ENCODE measurements at regions not wholly inside any gene's neighbourhood (a gene's known extent, or its start where the extent isn't known, plus 50 kb on each side); places are given as distances from the start of the nearest gene placed in this dataset.
"Not testable (repeated sequence)": the region's sequence is repeated elsewhere in the genome, so short reads cannot be mapped to it uniquely, and the experiment has no call there.

DNA sequence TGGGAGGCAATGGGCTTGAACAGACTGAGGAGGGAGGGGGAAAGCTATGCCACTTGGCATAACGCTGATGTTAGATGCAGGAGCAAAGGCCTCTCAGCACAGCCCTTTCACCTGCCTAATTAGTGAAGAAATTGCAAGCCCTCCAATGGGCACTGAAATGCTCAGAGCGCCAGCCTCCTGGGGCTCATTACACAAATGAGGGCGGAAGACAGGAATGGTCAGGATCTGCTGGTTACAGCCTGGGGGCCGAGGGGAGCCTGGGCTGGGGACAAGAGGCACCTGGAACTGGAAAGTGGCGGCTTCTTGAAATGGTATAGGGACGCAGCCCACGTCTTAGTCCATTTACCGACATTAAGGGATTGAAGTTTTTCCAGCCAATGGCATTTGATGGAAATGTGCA, 50.2 kb upstream of the PLET1 start:
- DNase-seq (ENCODE audit: low read depth in 1 of 2, low spot score in 1 of 2), result no peak

DNA sequence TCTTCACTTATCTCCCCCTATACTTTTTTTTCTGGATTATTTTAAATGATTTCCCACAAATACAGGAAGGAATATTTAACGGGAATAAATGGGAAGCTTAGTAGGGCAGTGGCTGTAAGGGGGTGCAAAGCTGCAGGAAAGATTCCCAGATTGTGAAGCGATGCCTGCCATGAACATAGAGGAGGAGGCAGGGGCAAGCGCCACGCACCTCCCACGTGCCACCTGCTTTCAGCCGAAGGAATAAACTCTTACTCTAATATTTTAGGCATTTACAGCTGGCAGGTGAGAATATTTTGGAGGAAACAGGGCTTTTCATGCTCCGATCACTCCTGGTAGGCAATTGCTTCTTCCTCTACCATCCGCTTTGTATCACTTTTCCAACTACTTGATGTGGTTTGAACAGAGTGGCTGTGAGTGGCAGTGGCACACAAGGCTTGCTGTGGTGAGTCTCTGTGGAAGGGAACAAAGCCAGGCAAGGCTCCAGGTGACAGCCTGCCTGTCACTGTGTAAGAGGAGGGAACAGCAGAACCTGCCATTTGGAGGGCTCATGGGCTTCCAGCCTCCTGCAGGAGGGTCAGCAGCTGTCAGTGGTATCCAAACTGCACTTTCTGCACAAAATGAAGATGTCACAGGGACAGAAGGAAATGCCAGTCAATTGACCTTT, 54.5 kb upstream of the PLET1 start:
- no peak for DNase-seq (ENCODE audit: low read depth in 1 of 2, low spot score in 1 of 2)

DNA sequence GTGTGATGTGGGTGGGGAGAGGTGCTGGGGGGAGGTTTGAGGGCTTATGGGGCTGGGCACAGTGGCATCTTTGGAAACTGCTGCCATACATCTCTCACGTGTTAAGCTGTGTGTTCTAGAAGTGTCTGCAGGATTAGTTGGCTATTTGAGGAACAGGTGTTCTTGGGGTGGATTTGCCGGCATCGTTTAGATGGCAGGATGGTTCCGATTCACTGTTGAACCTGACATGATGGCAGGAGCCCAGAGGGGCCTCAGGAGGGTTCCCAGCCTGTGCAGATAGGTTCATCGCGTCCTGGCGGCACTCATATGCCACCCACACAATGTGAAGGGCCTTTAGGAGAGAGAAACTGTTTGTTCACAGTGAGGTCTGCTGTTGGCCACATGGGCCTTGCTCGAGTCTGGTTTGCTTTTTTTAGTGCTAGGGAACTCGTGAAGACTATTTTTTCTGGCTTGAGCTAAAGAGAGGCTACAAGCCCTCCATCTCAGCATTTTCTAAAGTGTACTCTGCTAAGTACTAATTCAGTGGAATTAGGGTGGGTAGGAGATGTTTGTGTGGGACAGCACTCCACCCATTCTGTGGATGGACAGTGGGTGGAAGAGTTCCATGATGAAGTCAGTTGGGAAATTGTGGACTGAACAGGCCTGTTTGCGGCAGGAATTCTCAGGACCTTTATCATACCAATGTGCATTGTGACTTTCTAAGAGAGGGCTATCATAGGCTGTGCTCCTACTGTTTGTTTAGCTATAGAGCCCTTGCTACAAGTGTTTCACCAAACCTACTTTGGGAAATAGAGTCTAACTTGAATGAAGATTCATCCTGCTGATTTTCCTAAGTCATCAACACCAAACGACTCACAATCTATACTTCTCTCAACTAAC, 55.4 kb upstream of the PLET1 start:
- DNase-seq (ENCODE audit: low read depth in 1 of 2, low spot score in 1 of 2), result no peak

DNA sequence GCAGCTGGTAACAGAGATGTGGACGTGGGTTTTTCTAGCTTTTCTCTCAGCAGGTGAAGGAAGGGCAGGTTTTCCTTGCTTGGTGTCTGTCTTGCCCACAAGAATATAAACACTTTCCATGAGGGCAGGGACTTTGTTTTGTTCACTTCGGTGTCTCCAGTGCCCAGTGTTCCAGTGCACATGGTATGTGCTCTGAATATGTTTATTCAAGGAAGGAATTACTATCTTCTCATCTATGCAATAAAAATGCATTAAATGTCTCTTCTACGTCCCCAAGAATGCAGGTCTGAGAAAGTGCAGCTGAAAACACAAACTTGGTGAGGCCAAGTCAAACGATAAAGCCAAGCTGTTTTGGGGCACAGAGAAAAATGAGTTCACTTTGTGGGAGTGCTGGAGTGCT, 56.3 kb upstream of the PLET1 start:
- no peak for DNase-seq (ENCODE audit: low read depth in 1 of 2, low spot score in 1 of 2)

DNA sequence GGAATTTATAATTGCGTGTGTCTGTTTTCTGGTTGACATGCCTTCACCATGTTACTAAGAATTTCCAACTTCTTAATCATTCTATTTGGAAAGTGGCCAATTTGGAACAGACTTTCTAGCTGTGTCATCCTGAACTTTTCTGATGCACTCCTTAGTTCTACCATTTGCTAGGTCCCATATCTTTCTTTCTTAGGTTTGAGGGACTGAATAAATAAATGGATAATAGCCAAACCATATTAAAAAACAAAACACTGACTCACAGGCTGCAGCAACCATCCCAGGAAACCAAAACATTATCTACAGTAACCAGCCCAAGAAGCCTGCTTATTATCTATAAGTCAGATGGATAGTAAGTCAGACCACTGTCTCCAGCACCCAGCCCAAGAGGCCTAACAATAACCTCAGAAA, 57.5 kb upstream of the PLET1 start:
- DNase-seq (ENCODE audit: low read depth in 1 of 2, low spot score in 1 of 2), result no peak

DNA sequence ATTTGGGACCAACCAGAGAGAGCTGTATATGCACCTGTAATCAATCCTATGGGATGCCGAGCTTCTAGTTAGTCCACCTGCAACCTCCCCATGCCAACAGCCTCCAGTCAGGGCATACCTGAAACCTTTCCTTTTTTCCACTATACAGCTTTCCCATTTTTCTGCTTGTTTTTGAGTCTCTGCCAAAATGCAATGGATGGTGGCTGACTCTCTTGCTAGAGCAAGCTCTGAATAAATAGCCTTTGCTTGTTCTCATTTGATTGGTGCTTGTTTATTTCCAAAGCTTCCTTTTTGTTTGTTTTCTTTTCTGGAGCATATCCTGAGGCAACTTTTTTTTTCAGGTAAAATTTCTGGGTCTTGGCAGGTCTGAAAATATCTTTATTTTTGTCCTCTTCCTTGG, 58.0 kb upstream of the PLET1 start:
- DNase-seq (ENCODE audit: low read depth in 1 of 2, low spot score in 1 of 2), result no peak

DNA sequence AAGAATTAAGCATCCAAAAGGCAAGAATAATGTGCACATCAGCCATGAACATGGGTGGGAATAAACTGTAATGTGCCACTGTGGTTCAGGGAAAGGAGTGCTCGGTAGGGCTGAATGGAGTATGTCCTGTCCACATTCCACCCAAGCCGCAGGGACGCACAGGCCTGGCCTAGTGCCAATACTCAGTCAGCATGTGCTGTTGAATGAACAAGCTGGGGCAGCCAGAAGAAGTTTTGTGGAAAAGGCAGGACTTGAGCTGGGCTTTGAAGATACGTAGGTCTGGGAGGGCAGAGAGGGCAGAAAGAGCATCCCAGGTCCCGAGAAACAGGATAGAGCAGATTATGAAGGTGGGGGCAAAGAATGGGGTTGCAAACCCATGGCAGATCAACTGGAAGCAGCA, 60.0 kb upstream of the PLET1 start:
- DNase-seq (ENCODE audit: low read depth in 1 of 2, low spot score in 1 of 2), result no peak

DNA sequence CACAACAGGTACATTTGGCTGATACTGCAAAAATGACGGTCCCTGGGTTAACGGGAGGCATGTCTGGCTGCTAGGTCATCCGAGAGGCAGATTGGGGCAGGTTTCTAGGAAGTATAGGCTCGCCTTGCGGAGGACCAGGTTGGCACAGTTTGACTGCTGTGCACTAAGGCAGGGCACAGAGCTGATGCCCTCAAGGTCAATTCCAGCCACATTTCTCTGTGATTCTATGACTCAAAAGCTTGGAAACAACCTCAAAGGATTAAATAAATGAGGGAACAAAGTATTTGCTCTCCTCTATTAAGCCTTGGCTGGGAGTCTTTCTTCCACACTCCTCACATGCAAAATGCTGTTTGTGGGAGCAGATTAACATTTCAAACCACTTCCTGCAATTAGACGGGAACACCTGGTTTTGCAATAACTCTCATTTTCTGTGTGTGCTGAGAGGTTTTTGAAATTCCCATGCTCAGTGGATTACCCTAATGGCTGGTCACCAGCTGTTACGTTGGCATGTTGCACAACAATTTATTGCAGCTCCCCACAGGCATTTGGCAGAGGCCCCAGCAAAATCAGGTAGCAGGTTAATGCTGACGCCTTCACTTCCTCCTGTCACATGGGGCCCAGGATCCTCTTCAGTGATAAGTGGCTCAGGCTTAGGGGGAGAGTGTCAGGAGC, 61.0 kb upstream of the PLET1 start:
- no peak for DNase-seq (ENCODE audit: low read depth in 1 of 2, low spot score in 1 of 2)

DNA sequence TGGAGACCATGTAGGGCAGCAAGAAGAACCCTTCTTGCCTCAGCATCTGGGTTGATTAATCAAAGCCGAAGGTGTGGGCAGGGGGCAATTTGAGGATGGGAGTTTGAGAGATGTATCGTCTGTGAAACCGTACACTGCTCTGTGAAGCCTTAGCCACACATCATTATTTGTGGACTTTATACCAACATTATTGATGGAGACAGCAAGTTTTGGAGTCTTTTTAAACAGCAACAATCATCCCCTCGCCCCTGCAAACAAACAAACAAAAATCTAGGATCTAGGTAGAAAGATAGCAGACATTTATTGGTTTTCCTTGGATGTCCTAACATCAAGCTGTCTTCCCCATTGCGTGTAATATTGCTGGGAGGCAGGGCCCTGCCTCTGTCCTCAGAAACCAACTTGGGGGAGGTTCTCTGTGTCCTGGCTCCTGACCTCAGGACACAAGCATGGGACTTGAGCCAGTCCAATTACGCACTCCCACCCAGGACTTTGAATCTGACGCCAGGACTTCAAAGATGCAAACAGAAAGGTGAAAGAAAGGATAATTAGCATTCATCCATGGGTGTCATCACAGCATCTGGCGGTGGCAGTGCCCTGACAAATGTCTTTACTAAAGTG, 61.6 kb upstream of the PLET1 start:
- DNase-seq (ENCODE audit: low read depth in 1 of 2, low spot score in 1 of 2), result no peak

DNA sequence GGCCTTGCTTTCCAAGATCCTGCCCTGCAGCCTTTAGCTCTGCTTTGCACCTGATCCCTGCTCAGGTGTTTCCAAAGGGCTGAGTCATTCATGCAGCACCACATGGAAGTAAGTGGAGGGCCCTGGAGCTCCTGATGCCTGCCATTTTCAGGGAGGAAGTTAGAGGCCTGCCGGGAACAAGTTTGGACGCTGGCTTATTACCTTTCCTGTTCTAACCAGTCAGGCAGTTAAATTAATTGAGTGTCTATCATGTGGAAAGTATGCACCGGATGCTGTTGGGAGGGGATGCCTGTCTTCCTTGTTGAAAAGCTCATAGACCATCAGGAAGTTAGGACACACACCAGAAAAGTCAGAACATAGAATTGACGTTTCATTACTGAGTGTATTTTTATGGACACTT, 73.7 kb upstream of the PLET1 start:
- DNase-seq (ENCODE audit: low read depth in 1 of 2, low spot score in 1 of 2), result no peak

DNA sequence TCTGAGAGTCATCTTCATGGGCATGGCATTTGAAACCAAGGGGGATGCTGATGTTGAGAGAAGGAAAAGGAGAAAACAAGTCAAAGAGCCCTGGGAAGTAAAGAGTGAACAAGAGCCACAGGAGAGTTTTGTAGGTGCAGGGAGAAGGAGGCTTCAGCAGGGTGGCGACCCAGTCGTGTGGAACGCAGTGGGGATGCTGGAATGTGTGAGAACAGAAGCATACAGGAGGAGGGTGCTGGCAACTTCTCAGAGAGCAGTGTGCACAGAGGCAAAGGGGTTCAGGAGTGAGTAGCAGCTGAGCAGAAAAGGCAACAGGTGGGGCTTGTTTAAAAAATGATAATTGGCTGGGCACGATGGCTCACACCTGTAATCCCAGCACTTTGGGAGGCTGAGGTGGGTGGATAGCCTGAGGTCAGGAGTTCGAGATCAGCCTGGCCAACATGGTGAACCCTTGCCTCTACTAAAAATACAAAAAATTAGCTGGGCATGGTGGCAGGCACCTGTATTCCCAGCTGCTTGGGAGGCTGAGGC, 75.8 kb upstream of the PLET1 start:
- no peak for DNase-seq (ENCODE audit: low read depth in 1 of 2, low spot score in 1 of 2)

DNA sequence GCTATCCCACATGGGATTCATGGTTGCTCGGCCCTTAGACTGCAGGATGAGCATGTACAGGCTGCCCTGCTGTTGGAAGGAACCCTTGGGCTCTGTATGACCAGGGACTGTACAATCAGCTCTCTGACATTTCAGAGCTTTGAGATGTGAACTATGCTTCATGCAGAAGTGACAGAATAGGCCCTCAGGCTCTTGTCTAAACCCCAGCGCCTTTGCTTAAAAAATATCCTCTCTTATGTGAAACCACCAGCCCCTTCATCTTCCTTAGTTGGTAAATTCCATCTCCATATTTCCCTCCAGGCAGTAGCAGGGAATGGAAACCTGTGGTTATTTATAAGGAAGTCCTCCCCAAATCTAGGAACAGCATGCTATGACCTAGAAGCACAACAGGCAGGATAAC, 78.9 kb upstream of the PLET1 start:
- no peak for DNase-seq (ENCODE audit: low read depth in 1 of 2, low spot score in 1 of 2)

DNA sequence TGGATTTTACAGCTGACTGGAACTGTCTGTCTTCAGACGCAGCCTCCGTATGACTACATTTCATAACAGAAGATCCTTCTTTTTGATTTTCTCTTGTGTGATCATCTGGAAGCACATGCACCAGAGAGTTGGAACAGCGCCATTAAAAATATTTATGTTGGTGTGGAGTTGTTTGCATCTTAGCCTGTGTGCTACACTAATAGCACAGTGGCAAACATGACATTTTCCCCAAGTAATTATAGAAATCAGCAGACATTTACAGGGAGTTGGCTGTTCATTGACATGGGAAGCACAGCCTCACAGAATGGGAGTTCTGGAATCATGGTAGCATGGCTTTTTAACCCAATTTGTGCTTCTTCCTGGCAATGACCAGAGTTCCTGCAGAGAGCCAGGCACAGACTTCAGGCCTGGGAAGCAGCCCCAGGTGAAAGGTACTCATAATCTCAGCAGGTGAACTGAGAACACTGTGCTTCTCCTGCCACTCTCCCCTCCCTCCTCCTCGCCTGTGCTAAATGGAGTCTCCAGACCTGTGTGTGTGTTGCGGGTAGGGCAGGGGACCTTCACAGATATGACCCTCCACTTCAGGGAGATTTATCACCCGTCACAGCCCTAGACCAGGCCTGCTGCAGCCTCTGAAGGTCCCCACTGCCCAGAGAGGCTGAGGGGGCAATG, 82.8 kb upstream of the PLET1 start:
- DNase-seq (ENCODE audit: low read depth in 1 of 2, low spot score in 1 of 2), result no peak

DNA sequence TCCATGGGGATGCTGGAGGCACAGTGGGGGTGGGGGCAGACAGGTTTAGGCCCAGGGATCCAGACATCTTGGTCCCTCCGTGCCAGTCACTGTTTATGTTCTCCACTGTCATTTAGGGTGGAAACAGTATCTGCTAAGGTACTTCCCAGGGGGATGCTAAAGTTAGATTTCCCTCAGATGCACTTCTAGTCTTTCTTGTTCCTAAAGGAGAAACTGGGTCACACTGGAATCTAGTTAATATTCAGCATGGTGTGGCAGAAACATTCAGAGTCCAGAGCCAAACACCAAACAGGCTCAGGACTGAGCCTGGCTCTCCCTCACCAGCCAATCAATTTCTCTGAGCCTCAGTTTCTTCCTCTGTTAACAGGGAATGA, 83.4 kb upstream of the PLET1 start:
- DNase-seq (ENCODE audit: low read depth in 1 of 2, low spot score in 1 of 2), result no peak

DNA sequence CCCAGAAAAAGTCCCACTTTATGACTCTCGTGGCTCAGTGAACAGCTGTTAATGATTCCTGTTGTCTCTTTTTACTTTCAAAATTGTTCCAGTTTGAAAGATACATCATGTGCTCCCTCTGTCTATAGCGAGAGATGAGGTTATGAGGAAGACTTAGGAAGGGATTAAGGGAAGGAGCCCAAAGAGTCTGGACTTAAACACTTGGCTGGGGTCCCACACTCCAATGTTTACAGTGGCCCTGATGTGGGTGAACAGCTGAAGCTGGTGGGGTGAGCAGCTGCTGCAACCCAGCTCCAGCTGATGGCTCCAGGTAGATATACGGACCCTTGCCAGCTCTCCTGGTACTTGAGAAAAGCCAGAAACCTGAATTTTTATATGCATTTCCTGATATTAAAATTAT, 84.5 kb upstream of the PLET1 start:
- DNase-seq (ENCODE audit: low read depth in 1 of 2, low spot score in 1 of 2), result no peak

DNA sequence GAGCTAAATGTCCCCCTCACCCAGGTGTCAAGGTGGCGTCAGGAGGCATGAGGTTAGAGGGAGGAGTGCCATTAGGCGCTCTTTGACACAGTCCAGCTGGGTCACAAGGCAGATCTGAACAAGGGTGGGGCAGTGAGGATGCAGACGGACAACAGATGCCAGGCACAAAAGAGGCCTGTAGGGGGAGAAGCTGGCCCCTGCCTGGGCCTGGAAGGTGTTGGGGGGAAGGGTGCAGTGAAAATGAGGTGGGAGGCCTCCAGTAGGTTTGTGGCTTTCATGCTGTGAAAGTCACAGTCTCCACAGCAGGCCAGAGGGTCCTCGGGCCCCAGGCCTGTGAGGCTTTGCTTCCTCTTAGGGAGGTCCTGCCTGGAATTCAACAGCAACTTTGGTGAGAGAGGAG, 85.0 kb upstream of the PLET1 start:
- no peak for DNase-seq (ENCODE audit: low read depth in 1 of 2, low spot score in 1 of 2)

DNA sequence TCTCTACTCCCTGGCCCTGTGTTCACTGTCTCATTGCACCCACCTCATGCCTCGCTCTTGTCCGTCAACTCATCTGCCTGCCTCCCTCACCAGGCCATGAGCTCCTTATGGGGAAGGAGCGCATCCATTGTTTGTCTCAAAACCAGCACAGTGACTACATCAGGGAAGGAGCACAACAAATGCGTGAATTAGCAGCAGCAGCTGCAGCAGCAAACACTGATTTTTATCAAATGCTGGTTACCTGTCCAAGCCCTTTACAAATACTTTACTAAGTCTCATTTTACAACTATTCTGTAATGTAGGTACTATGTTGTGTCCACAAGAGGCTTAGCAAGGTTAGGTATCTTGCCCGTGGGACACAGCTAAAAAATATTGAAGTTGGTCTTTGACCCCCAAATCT, 85.9 kb upstream of the PLET1 start:
- no peak for DNase-seq (ENCODE audit: low read depth in 1 of 2, low spot score in 1 of 2)

DNA sequence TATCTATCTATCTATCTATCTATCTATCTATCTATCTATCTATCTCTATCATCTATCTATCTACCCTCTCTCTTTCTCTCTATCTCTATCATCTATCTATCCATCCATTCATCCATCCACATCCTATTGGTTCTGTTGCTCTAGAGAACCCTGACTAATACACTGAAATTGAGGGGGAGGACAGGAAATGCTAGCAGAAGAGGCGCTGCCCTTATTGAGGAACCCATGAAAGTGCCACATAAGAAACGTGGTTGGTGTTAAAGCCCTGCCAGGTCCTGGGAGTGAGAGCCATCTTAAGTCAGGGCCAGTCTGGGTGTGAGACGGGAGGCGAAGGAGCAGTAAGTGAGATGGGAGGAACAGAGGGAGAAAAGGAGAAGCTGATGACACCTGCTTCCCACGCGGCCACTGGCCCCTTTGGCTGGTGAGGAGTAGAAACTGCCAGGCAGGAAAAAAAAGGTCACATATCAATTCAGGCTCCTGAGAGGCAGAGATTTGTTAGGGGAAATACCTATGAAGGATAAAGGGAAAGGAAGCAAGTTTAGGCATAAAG, 87.9 kb upstream of the PLET1 start:
- no peak for DNase-seq (ENCODE audit: low read depth in 1 of 2, low spot score in 1 of 2)

DNA sequence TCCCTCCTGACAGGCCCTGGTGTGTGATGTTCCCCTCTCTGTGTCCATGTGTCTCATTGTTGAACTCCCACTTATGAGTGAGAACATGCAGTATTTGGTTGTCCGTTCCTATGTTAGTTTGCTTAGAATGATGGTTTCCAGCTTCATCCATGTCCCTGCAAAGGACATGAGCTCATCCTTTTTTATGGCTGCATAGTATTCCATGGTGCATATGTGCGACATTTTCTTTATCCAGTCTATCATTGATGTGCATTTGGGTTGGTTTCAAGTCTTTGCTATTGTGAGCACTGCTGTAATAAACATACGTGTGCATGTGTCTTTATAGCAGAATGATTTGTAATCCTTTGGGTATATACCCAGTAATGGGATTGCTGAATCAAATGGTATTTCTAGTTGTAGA, 90.8 kb upstream of the PLET1 start:
- DNase-seq (ENCODE audit: low read depth in 1 of 2, low spot score in 1 of 2), result not testable (repeated sequence)

DNA sequence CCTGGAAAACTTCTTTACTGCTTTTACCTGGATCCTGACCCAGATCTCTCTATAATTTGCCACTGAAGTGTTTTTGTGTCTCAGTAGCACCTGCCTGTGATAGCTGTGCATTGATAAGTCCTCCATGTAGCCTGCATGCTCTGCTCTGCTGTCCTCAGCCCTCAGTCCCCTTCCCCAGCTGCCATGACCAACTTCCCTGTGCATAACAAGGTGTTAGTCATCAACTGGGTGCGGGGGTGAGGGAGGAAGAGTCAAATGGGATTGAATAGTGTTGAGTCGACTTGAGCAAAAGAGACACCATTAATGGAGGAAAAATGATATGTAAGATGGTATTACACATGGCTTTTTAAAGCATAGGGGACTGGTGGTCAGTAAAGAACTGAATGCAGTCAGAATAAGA, 92.2 kb upstream of the PLET1 start:
- no peak for DNase-seq (ENCODE audit: low read depth in 1 of 2, low spot score in 1 of 2)

DNA sequence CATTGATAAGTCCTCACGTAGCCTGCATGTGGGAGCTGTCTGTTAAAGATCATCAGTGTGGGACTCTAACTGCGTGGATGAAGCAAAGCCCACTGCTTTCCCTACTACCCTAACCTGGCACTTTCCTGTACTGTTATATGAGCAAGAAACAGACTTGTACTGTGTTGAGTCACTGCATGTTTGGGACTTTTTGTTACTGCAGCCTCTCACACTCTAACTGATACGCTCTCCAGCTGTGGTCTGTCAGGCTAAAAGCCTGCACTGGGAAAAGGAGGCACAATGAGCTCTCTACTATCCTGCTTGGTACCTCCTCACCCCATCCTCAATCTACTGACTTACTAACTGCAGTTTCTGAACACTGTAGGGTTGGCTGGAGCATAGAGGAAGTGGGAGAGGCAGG, 93.7 kb upstream of the PLET1 start:
- DNase-seq (ENCODE audit: low read depth in 1 of 2, low spot score in 1 of 2), result no peak
